ENCODE measurements at regions not wholly inside any gene's neighbourhood (a gene's known extent, or its start where the extent isn't known, plus 50 kb on each side); places are given as distances from the start of the nearest gene placed in this dataset.

DNA sequence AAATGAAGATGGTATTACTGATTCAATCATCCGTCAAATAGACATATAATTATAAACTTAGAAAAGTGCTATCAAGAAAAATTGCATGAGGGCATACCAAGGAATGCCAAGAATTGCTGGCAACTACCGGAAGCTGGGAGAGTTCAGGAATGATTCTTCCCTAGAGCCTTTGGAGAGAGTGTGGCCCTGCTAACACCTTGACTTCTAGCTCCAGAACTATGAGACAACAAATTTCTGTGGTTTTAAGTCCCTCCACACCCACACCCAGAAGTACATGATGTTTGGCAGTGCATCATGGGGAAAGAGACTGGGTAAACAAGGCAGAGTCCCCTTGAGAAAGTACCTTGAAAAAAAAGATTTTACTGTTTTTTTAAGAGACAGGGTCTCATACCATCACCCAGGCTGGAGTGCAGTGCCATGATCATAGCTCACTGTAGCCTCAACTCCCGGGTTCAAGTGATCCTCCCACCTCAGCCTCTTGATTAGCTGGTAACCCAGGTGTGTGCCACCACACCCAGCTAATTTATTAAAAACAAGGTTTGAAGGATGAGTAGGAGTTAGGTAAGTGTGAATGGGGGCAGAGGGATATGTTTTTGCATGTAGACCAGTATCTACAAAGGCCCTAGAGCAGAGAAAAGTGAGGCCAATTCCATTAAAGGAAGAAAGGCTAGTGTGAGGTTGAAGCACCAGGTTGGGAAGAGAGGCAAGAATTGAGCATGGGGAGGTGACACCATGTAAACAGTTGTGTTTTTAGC lies 53.1 kb downstream of the GSX2 start:
- TF ChIP-seq EZH2 (IDR thresholded peaks at IDR 0.05; ENCODE audit: insufficient read depth, poor library complexity, severe bottlenecking) (no peak), EZH2phosphoT487 (IDR thresholded peaks at IDR 0.05; ENCODE audit: insufficient read depth, low read depth) (no peak)
- Histone ChIP-seq H3K79me2 (ENCODE audit: insufficient read depth) (no peaks in the 10 kb centered on the region), H4K20me1 (ENCODE audit: insufficient read depth) (no peaks in the 10 kb centered on the region), H3K9me2 (ENCODE audit: insufficient read depth) (no peaks in the 10 kb centered on the region), H3F3A (ENCODE audit: insufficient read depth) (peaks cover 11% of the 10 kb centered on the region), H3K27me3 (replicated peaks; ENCODE audit: insufficient read depth) (no peaks in the 10 kb centered on the region), H3K4me3 (no peak overlapping the region), H3K36me3 (ENCODE audit: low read depth) (no peaks in the 10 kb centered on the region), H3K9ac (no peak overlapping the region), H3K4me2 (ENCODE audit: unreplicated experiment) (peak overlapping the region; percentile 32), H3K27ac (peak overlapping the region; percentile 53), H2AFZ (peak overlapping the region; percentile 38), H3K9me3 (ENCODE audit: low read depth) (no peaks in the 10 kb centered on the region), H3K4me1 (ENCODE audit: insufficient read depth) (peaks cover 17% of the 10 kb centered on the region)
- peak; percentile 72 for DNase-seq
- in situ Hi-C loops (cut with MboI): no loop called here
- 34 to 38% methylated on average over 3 of the region's 3 CpGs for WGBS, 2 experiments (ENCODE audit: low coverage in 1 of 2, low lambda C conversion rate in 2 of 2, missing lambda C conversion rate in 2 of 2)

GRCh38 chr4:54155936-54156335 lies 56.0 kb downstream of the GSX2 start:
- Histone ChIP-seq H4K20me1 (ENCODE audit: insufficient read depth) (no peaks in the 10 kb centered on the region), H3K27ac (no peak overlapping the region), H3K4me3 (no peak overlapping the region), H2AFZ (no peak overlapping the region), H3K79me2 (ENCODE audit: insufficient read depth) (no peaks in the 10 kb centered on the region), H3K36me3 (ENCODE audit: low read depth) (no peaks in the 10 kb centered on the region), H3K9me2 (ENCODE audit: insufficient read depth) (no peaks in the 10 kb centered on the region), H3K4me2 (ENCODE audit: unreplicated experiment) (no peak overlapping the region), H3K4me1 (ENCODE audit: insufficient read depth) (peaks cover 17% of the 10 kb centered on the region), H3K9me3 (ENCODE audit: low read depth) (no peaks in the 10 kb centered on the region), H3F3A (ENCODE audit: insufficient read depth) (peaks cover 11% of the 10 kb centered on the region), H3K9ac (no peak overlapping the region), H3K27me3 (replicated peaks; ENCODE audit: insufficient read depth) (no peaks in the 10 kb centered on the region)
- in situ Hi-C loops (cut with MboI): no loop called here
- WGBS, 2 experiments (ENCODE audit: low coverage in 1 of 2, low lambda C conversion rate in 2 of 2, missing lambda C conversion rate in 2 of 2): 69 to 71% methylated on average over 1 of the region's 1 CpG
- TF ChIP-seq EZH2phosphoT487 (IDR thresholded peaks at IDR 0.05; ENCODE audit: insufficient read depth, low read depth) (no peak), EZH2 (IDR thresholded peaks at IDR 0.05; ENCODE audit: insufficient read depth, poor library complexity, severe bottlenecking) (no peak)
- DNase-seq: no peak

GRCh38 chr4:54157606-54158005 lies 57.6 kb downstream of the GSX2 start:
- in situ Hi-C loops (cut with MboI): no loop called here
- Histone ChIP-seq H3K4me2 (ENCODE audit: unreplicated experiment) (no peak overlapping the region), H3F3A (ENCODE audit: insufficient read depth) (peaks cover 6% of the 10 kb centered on the region; the same call in 1 of the 2 replicates), H3K27ac (no peak overlapping the region), H3K79me2 (ENCODE audit: insufficient read depth) (no peaks in the 10 kb centered on the region), H3K9me2 (ENCODE audit: insufficient read depth) (no peaks in the 10 kb centered on the region), H3K36me3 (ENCODE audit: low read depth) (no peaks in the 10 kb centered on the region), H4K20me1 (ENCODE audit: insufficient read depth) (no peaks in the 10 kb centered on the region), H3K4me3 (no peak overlapping the region), H3K9ac (no peak overlapping the region), H2AFZ (no peak overlapping the region), H3K27me3 (replicated peaks; ENCODE audit: insufficient read depth) (no peaks in the 10 kb centered on the region), H3K9me3 (ENCODE audit: low read depth) (no peaks in the 10 kb centered on the region), H3K4me1 (ENCODE audit: insufficient read depth) (peaks cover 11% of the 10 kb centered on the region)
- TF ChIP-seq EZH2phosphoT487 (IDR thresholded peaks at IDR 0.05; ENCODE audit: insufficient read depth, low read depth) (no peak), EZH2 (IDR thresholded peaks at IDR 0.05; ENCODE audit: insufficient read depth, poor library complexity, severe bottlenecking) (no peak)
- DNase-seq: no peak

- no peak overlapping the region for H3K27ac ChIP-seq
- H3K27me3 ChIP-seq (replicated peaks; ENCODE audit: insufficient read depth): no peaks in the 10 kb centered on the region
- H3F3A ChIP-seq (ENCODE audit: insufficient read depth): peaks cover 7% of the 10 kb centered on the region
- H3K36me3 ChIP-seq (ENCODE audit: low read depth): no peaks in the 10 kb centered on the region
- TF ChIP-seq EZH2phosphoT487 (IDR thresholded peaks at IDR 0.05; ENCODE audit: insufficient read depth, low read depth) (no peak), EZH2 (IDR thresholded peaks at IDR 0.05; ENCODE audit: insufficient read depth, poor library complexity, severe bottlenecking) (no peak)
- H3K4me2 ChIP-seq (ENCODE audit: unreplicated experiment): no peak overlapping the region
- no peaks in the 10 kb centered on the region for H3K9me3 ChIP-seq (ENCODE audit: low read depth)
- no peaks in the 10 kb centered on the region for H3K9me2 ChIP-seq (ENCODE audit: insufficient read depth)
- H3K4me1 ChIP-seq (ENCODE audit: insufficient read depth): peaks cover 4% of the 10 kb centered on the region
- H2AFZ ChIP-seq: no peak overlapping the region
- no peaks in the 10 kb centered on the region for H4K20me1 ChIP-seq (ENCODE audit: insufficient read depth)
- in situ Hi-C loops (cut with MboI): no loop called here
- DNase-seq: no peak
- no peak overlapping the region for H3K4me3 ChIP-seq
- WGBS, 2 experiments (ENCODE audit: low coverage in 1 of 2, low lambda C conversion rate in 2 of 2, missing lambda C conversion rate in 2 of 2): 59 to 60% methylated on average over 3 of the region's 3 CpGs
- H3K9ac ChIP-seq: no peak overlapping the region
- H3K79me2 ChIP-seq (ENCODE audit: insufficient read depth): no peaks in the 10 kb centered on the region
Measured at GRCh38 chr4:54159543-54159942, 59.6 kb downstream of the GSX2 start.
